Activated T-helper 1 cell treated with anti-CD3 and anti-CD28 coated beads, Interleukin-12 subunit alpha, Interleukin-12 subunit beta, Interleukin-2, Interleukin-4 antibody, amounts not matched to agents 30 ng/mL and 10 ng/mL and 1 ng/mL, durations not matched to agents 14 hours and 24 hours and 36 hours (primary cell): ENCODE measurements at regions not wholly inside any gene's neighbourhood (a gene's known extent, or its start where the extent isn't known, plus 50 kb on each side); places are given as distances from the start of the nearest gene placed in this dataset.
"Not testable (repeated sequence)": the region's sequence is repeated elsewhere in the genome, so short reads cannot be mapped to it uniquely, and the experiment has no call there.

ENCODE experiments used
- DNase-seq: peaks from one replicate; pipeline ENCODE4 v3.0.0; 2021; ENCODE audit warnings: low spot score
- H3K27ac Mint-ChIP-seq: one replicate; pipeline ENCODE4 v1.8.0; 2021; ENCODE audit warnings: mild to moderate bottlenecking, mixed read lengths
- H3K27me3 Mint-ChIP-seq: one replicate; pipeline ENCODE4 v1.8.0; 2022; ENCODE audit warnings: mild to moderate bottlenecking, moderate library complexity, mixed read lengths; ENCODE audit not compliant: insufficient read depth
- H3K36me3 Mint-ChIP-seq: one replicate; pipeline ENCODE4 v1.8.0; 2021; ENCODE audit warnings: low read depth, mixed read lengths
- H3K4me1 Mint-ChIP-seq: one replicate; pipeline ENCODE4 v1.8.0; 2021; ENCODE audit warnings: low read depth, mixed read lengths
- H3K4me3 Mint-ChIP-seq: one replicate; pipeline ENCODE4 v1.8.0; 2021; ENCODE audit warnings: mild to moderate bottlenecking, moderate library complexity, mixed read lengths
- H3K9me3 Mint-ChIP-seq: one replicate; pipeline ENCODE4 v1.8.0; 2021; ENCODE audit warnings: mixed read lengths
- intact Hi-C: fragments of 100-400 bp; cut with micrococcal nuclease; formaldehyde crosslinking; loops from one replicate; pipeline ENCODE4 v1.15.1; 2024

DNA sequence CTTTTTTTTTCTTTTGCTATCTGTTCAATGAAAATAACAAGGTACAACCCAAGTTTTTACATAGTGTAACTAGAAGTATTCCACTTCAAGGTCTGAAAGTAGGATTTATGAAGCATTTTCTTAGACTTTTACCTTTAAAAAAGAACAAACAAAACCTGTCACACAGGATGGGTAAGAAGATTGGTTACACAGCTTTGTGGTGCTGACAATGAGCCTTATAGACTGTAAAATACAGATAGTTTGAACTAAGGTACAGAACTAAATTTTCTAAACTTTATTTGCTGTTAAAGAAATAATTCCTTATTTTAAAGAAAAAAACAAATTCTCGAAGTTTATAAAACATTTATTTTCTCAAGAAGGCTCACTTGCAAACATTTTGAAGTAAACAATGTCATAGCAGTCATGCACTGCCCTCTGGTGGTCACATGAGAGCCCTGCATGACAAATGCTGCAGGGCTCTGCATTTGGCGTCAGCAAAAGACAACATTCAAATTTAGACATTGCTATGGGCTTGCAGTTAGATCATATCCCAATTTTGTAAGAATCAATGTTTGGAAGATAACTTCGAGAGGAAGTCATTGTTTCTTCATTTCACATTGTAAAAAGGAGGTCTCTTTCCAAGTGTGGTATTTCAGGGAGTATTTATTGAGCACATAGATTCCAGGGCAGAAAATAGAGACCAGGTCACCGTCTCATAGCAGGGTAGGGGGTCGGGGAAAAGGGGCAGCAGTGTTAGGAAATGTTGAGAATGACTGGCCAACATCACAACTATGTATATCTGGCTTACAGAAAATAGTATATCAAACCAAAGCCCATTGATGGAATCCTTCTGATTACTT, 115.3 kb upstream of the FMN2 start:
- Mint-ChIP-seq H3K36me3 (no peaks in the 10 kb centered on the region), H3K27ac (no peak overlapping the region), H3K27me3 (no peaks in the 10 kb centered on the region), H3K4me1 (no peaks in the 10 kb centered on the region), H3K9me3 (peaks cover 13% of the 10 kb centered on the region), H3K4me3 (no peak overlapping the region)
- peak; percentile 9 for DNase-seq
- intact Hi-C loops = loop anchor here (1.0 to 5.0 kb wide), 2 partner anchors 25 to 1724 kb away; no protein-coding TSS in a partner anchor

DNA sequence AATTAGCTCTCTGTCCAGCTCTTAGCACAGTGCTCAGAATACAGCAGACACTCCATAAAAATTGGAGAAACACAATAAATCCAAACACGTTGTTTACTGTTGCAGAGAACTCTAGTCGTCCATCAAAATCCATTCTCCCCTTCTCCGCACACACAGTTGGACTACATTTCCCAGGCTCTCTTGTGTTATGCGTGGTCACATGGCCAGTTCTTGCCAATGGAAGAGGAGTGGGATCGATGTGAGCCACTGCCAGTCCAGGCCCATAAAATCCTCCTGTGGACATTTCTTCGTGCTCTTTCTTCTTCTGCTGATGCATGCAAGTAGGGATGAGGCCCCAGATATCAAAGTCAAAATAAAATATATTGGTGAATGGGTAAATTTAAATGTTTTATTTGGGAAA, 114.3 kb upstream of the FMN2 start:
- no peak overlapping the region for H3K27ac Mint-ChIP-seq
- no peaks in the 10 kb centered on the region for H3K36me3 Mint-ChIP-seq
- H3K27me3 Mint-ChIP-seq = no peaks in the 10 kb centered on the region
- H3K4me3 Mint-ChIP-seq = no peak overlapping the region
- DNase-seq = no peak
- no peaks in the 10 kb centered on the region for H3K4me1 Mint-ChIP-seq
- peaks cover 18% of the 10 kb centered on the region for H3K9me3 Mint-ChIP-seq
- intact Hi-C loops = loop anchor here (5.0 kb wide), 1 partner anchor 1725 kb away; no protein-coding TSS in a partner anchor

DNA sequence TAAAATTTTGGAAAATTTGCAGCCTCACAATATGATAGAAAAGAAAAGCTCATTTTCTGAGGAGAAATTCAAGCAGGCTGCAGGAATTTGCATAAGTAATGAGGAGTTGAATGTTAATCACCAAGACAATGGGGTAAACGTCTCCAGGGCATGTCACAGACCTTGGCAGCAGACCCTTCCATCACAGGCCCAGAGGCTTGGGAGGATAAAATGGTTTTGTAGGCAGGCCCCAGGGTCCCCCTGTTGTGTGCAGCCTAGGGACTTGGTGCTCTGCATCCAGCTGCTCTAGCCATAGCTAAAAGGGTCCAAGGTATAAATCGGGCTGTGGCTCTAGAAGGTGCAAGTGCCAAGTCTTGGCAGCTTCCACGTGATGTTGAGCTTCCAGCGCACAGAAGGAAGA, 112.2 kb upstream of the FMN2 start:
- H3K27ac Mint-ChIP-seq = no peak overlapping the region
- H3K36me3 Mint-ChIP-seq = no peaks in the 10 kb centered on the region
- peaks cover 35% of the 10 kb centered on the region for H3K9me3 Mint-ChIP-seq
- intact Hi-C loops = loop anchor here (5.0 kb wide), 1 partner anchor 1727 kb away; no protein-coding TSS in a partner anchor
- H3K4me1 Mint-ChIP-seq = no peaks in the 10 kb centered on the region
- no peaks in the 10 kb centered on the region for H3K27me3 Mint-ChIP-seq
- DNase-seq = no peak
- no peak overlapping the region for H3K4me3 Mint-ChIP-seq

- Mint-ChIP-seq H3K4me3 (no peak overlapping the region), H3K4me1 (no peaks in the 10 kb centered on the region), H3K9me3 (peaks cover 54% of the 10 kb centered on the region), H3K36me3 (no peaks in the 10 kb centered on the region), H3K27ac (no peak overlapping the region), H3K27me3 (no peaks in the 10 kb centered on the region)
- DNase-seq = no peak
- intact Hi-C loops = no loop called here
These were observed 108.9 kb upstream of the FMN2 start for GRCh38 chr1:239982762-239983161.

GRCh38 chr1:239985044-239985443, 106.6 kb upstream of the FMN2 start:
- Mint-ChIP-seq H3K4me1 (no peaks in the 10 kb centered on the region), H3K27ac (no peak overlapping the region), H3K36me3 (no peaks in the 10 kb centered on the region), H3K4me3 (no peak overlapping the region), H3K27me3 (no peaks in the 10 kb centered on the region), H3K9me3 (peaks cover 48% of the 10 kb centered on the region)
- no peak for DNase-seq
- intact Hi-C loops = no loop called here

DNA sequence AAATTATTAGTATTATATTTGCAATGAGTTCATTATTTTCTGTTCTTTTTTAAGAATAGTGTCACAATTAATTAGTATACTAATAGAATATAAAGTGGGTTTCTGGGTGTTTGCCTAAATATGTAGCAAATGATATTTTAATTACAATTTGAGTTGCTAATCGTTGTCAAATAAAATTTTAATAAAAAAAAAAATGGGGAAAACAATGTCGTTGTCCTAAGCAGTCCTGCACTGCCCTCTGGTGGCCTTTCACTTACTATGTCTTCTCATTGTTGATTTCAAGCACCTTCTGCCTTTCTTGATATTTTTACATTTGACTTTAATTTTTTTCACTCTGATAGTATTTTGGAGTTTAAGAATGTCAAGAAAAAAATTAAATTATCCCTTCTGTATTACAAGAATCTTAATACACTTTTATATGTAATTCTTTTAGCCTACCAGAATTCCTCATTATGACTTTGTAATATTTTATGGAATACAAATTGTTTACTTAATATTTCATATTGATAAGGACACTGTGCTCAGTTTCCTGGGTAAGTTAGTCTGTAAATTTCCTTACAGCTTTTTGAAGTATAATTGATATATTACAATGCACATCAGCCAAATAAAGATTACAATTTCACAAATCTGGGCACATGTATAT, 104.5 kb upstream of the FMN2 start:
- Mint-ChIP-seq H3K27ac (no peak overlapping the region), H3K36me3 (no peaks in the 10 kb centered on the region), H3K4me1 (no peaks in the 10 kb centered on the region), H3K27me3 (no peaks in the 10 kb centered on the region), H3K9me3 (peaks cover 37% of the 10 kb centered on the region), H3K4me3 (no peak overlapping the region)
- no peak for DNase-seq
- intact Hi-C loops = no loop called here

- no peaks in the 10 kb centered on the region for H3K27me3 Mint-ChIP-seq
- DNase-seq = no peak
- peaks cover 14% of the 10 kb centered on the region for H3K9me3 Mint-ChIP-seq
- H3K27ac Mint-ChIP-seq = no peak overlapping the region
- H3K4me1 Mint-ChIP-seq = no peaks in the 10 kb centered on the region
- intact Hi-C loops = no loop called here
- H3K4me3 Mint-ChIP-seq = no peak overlapping the region
- H3K36me3 Mint-ChIP-seq = no peaks in the 10 kb centered on the region
These were observed 101.7 kb upstream of the FMN2 start for GRCh38 chr1:239989990-239990389.

DNA sequence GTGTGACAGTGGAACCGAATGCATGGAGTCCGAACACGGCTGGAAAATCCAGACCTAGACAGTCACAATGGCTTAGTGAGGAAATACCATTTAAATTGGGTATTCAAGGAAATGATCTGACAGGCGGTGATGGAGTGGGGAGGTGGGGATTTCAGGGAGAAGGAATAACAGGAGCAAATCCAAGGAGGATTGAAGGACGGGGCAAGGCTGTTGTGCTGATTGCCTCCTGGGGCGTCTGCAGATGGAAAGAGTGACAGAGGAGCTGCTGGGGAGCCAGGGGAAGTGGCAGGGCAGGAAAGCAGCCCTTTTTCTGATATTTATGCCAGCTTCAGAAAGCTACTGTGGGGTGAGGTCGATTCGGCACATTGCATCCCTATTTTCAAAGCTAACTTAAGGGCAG, 99.1 kb upstream of the FMN2 start:
- DNase-seq, H3K27ac Mint-ChIP-seq, H3K4me3 Mint-ChIP-seq, intact Hi-C loops, H3K9me3 Mint-ChIP-seq, H3K36me3 Mint-ChIP-seq, H3K4me1 Mint-ChIP-seq: not testable (repeated sequence)
- peaks cover 16% of the 10 kb centered on the region for H3K27me3 Mint-ChIP-seq

DNA sequence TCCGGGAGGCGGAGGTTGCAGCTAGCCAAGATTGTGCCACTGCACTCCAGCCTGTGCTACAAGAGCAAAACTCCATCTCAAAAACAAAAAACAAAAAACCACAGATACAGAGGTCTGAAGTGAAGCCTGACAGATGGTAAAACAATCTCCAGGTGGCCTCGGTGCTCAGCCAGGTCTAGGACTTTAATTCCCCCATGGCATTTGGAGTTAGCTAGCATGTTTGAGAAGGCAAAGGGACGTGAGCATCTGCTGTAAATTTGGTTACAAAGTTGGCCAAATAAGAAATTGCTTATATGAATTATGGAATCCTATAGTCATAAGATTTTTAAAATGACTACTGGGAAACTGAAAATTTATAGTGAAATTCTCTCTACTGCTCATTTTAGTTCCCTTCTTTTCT, 98.3 kb upstream of the FMN2 start:
- no peaks in the 10 kb centered on the region for H3K36me3 Mint-ChIP-seq
- H3K4me1 Mint-ChIP-seq = no peaks in the 10 kb centered on the region
- DNase-seq = no peak
- H3K9me3 Mint-ChIP-seq = no peaks in the 10 kb centered on the region
- intact Hi-C loops = no loop called here
- H3K27me3 Mint-ChIP-seq = peaks cover 18% of the 10 kb centered on the region
- no peak overlapping the region for H3K27ac Mint-ChIP-seq
- no peak overlapping the region for H3K4me3 Mint-ChIP-seq

DNA sequence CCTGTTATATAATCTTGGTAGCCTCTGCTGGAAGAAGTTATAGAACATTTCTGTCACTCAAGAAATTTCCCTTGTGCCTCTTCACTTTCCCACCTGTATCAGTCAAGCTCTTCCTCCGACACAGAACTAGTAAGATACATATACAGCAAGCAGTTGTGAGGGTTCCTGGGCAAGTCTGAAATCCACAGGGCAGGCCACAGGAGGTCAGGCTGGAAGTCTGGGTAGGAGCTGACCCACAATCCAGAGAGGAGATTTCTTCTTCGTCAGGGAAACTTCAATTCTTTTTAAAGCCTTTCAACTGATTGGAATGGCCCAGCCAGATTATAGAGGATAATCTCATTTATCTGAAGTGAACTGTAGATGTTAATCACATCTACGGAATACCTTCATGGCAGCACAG, 96.4 kb upstream of the FMN2 start:
- intact Hi-C loops = loop anchor here (5.0 kb wide), 1 partner anchor 97 kb away; the partner anchor contains the start of gene FMN2
- H3K9me3 Mint-ChIP-seq = no peaks in the 10 kb centered on the region
- no peaks in the 10 kb centered on the region for H3K36me3 Mint-ChIP-seq
- H3K27me3 Mint-ChIP-seq = peaks cover 24% of the 10 kb centered on the region
- no peaks in the 10 kb centered on the region for H3K4me1 Mint-ChIP-seq
- H3K27ac Mint-ChIP-seq = no peak overlapping the region
- no peak for DNase-seq
- H3K4me3 Mint-ChIP-seq = no peak overlapping the region

DNA sequence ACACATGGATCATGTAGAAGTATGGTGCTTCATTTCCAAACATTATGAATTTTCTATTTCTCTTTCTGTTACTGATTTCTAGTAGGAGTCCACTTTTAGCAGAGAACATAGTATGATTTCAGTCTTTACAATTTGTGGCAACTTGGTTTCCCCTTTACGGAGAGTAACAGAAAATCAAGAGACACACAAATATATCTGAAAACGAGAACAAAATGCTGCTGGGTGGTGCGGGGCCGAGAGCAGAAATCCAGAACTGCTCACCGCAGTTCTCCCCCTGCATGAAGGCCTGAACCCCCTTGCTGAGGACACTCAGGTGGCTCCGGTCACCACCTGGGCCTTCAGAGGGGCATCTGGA, 94.5 kb upstream of the FMN2 start:
- DNase-seq = no peak
- Mint-ChIP-seq H3K4me3 (no peak overlapping the region), H3K27ac (no peak overlapping the region), H3K27me3 (peaks cover 27% of the 10 kb centered on the region), H3K4me1 (no peaks in the 10 kb centered on the region), H3K9me3 (no peaks in the 10 kb centered on the region), H3K36me3 (no peaks in the 10 kb centered on the region)
- intact Hi-C loops = loop anchor here (5.0 kb wide), 1 partner anchor 95 kb away; the partner anchor contains the start of gene FMN2

GRCh38 chr1:239997515-239998311, 94.0 kb upstream of the FMN2 start:
- Mint-ChIP-seq H3K27me3 (peaks cover 27% of the 10 kb centered on the region), H3K9me3 (no peaks in the 10 kb centered on the region), H3K27ac (no peak overlapping the region), H3K36me3 (no peaks in the 10 kb centered on the region), H3K4me3 (no peak overlapping the region), H3K4me1 (no peaks in the 10 kb centered on the region)
- DNase-seq = no peak
- intact Hi-C loops = loop anchor here (5.0 kb wide), 1 partner anchor 95 kb away; the partner anchor contains the start of gene FMN2

DNA sequence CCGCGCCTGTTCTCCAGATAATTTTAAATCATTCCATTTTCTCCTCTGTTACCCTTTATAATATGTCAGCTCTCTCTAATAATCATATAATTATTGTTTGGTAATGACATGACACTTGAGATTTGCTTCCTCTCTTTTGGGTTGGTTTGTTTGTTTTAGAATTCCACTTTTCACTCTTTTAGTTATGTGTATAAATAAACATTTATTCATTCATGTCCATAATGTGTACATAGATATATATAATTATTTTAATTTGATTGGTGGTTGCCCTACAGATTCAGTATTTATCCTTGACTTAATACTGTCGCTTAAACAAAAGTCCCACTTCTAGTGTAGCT, 93.4 kb upstream of the FMN2 start:
- H3K9me3 Mint-ChIP-seq = no peaks in the 10 kb centered on the region
- intact Hi-C loops = loop anchor here (5.0 kb wide), 1 partner anchor 94 kb away; the partner anchor contains the start of gene FMN2
- H3K27me3 Mint-ChIP-seq = peaks cover 27% of the 10 kb centered on the region
- H3K4me3 Mint-ChIP-seq = no peak overlapping the region
- no peaks in the 10 kb centered on the region for H3K4me1 Mint-ChIP-seq
- H3K27ac Mint-ChIP-seq = no peak overlapping the region
- no peak for DNase-seq
- H3K36me3 Mint-ChIP-seq = no peaks in the 10 kb centered on the region
